ENCODE measurements at regions not wholly inside any gene's neighbourhood (a gene's known extent, or its start where the extent isn't known, plus 50 kb on each side); places are given as distances from the start of the nearest gene placed in this dataset.

DNA sequence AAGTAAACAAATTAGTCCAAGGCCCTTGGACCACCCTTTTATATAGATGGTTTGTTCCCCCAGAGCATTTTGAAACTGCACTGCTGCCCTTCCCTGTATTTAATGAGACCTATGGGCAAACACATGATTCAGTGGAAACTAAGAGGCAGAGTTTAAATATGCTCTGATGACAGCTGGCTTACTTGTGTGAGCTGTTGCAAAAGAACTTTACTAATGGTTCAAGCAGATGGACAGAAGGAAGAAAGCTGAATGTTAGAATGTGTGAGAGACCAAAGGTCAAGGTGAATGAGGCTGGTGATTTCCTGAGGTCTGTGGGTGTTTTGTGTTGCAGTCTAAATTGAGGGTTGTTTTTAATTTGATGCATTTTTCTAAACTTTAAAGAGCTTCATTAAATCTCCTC lies 123.0 kb upstream of the CEP162 start:
- TF ChIP-seq, protein P1, sequence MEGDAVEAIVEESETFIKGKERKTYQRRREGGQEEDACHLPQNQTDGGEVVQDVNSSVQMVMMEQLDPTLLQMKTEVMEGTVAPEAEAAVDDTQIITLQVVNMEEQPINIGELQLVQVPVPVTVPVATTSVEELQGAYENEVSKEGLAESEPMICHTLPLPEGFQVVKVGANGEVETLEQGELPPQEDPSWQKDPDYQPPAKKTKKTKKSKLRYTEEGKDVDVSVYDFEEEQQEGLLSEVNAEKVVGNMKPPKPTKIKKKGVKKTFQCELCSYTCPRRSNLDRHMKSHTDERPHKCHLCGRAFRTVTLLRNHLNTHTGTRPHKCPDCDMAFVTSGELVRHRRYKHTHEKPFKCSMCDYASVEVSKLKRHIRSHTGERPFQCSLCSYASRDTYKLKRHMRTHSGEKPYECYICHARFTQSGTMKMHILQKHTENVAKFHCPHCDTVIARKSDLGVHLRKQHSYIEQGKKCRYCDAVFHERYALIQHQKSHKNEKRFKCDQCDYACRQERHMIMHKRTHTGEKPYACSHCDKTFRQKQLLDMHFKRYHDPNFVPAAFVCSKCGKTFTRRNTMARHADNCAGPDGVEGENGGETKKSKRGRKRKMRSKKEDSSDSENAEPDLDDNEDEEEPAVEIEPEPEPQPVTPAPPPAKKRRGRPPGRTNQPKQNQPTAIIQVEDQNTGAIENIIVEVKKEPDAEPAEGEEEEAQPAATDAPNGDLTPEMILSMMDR (conservative IDR thresholded peaks at IDR 0.05; ENCODE audit: low read depth, low read length), result no peak
- no peak for TF ChIP-seq EZH2 (IDR thresholded peaks at IDR 0.05; ENCODE audit: borderline replicate concordance, low read depth, low read length, poor library complexity, severe bottlenecking)

Data from A673 (cell line).